Activated T-cell treated with anti-CD3 and anti-CD28 coated beads, Interleukin-2, amount 50 U/mL, for 4 hours (primary cell): ENCODE measurements at regions not wholly inside any gene's neighbourhood (a gene's known extent, or its start where the extent isn't known, plus 50 kb on each side); places are given as distances from the start of the nearest gene placed in this dataset.

Experiments used
- ATAC-seq, 2 donors: fragments of 200-7000 bp; cut with Tn5 transposase; one replicate each; pipeline ENCODE4 v1.10.0; 2021
- DNase-seq: peaks from one replicate; pipeline ENCODE4 v3.0.0-alpha.2; 2020
- H3K27me3 Mint-ChIP-seq: one replicate; pipeline ENCODE4 v1.8.0; 2021; ENCODE audit warnings: low read depth, mixed read lengths
- H3K36me3 Mint-ChIP-seq: one replicate; pipeline ENCODE4 v1.8.0; 2022; ENCODE audit warnings: mixed read lengths; ENCODE audit not compliant: insufficient read depth
- H3K4me1 Mint-ChIP-seq: one replicate; pipeline ENCODE4 v1.8.0; 2021; ENCODE audit warnings: low read depth, mixed read lengths
- H3K4me3 Mint-ChIP-seq: one replicate; pipeline ENCODE4 v1.8.0; 2021; ENCODE audit warnings: mild to moderate bottlenecking, moderate library complexity, mixed read lengths
- H3K9me3 Mint-ChIP-seq: one replicate; pipeline ENCODE4 v1.8.0; 2021; ENCODE audit warnings: mixed read lengths

DNA sequence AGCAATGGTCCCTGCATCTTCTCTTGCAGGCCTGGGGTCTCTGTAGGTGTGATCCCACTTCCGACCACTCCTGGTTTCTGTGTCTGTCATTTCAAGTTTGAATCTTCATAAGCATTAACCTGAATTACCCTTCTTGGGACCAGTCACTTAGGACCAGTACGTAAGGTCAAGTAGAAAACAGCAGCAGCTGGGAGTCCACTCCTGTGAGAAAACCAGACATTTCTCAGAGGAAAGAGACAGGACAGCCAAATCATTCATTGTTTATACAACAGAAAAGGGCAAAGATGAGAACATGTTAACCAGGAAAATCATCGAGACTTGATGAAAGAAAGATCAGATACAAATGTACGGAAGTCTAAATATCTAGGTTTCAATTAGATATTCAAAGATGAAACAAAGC, 163.0 kb downstream of the MREG start:
- Mint-ChIP-seq H3K4me3 (no peak overlapping the region), H3K4me1 (peaks cover 2% of the 10 kb centered on the region), H3K27me3 (peaks cover 2% of the 10 kb centered on the region), H3K9me3 (peaks cover 6% of the 10 kb centered on the region), H3K36me3 (no peaks in the 10 kb centered on the region)
- DNase-seq = no peak
- no peak for ATAC-seq

DNA sequence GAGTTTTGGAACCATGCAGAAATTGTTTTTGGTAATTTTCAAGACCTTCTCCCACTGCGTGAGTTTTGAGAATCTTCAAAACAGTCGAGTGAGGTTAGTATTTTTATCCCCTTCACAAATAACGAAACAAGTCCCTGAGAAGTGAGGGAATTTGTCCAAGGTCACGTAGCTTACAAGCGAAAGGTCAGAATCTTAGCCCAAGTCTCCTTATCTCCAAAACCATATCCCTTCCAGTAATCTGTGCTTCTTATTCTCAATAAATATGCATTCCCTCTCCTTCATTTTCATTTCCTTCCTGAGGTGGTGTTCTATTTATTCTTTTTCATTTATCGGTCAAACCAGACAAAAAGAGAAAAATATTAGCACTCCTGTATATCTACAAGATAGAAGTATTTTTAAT, 163.6 kb downstream of the MREG start:
- no peak for ATAC-seq
- H3K4me3 Mint-ChIP-seq = no peak overlapping the region
- peaks cover 2% of the 10 kb centered on the region for H3K27me3 Mint-ChIP-seq
- DNase-seq = no peak
- H3K36me3 Mint-ChIP-seq = no peaks in the 10 kb centered on the region
- H3K4me1 Mint-ChIP-seq = peaks cover 2% of the 10 kb centered on the region
- H3K9me3 Mint-ChIP-seq = peaks cover 6% of the 10 kb centered on the region

DNA sequence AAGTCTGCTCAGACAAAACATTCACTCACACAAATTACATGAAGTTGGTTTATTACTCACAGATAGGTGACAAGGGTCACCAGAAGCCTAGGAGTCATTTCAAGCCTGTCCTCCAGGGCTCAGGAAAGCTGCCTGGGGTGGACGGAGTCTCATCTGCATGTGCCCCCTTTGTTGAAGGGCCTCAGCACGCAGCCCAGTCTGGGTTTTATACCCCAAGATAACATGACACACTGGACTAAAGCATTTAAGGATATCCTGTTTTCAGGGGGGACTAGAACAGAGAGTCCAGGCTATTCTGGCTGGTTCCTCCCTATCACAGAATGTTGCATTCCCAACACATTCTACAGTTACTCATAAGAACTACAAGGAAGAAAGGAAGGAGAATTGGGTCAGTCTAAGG, 164.7 kb downstream of the MREG start:
- no peak for DNase-seq
- Mint-ChIP-seq H3K9me3 (peaks cover 2% of the 10 kb centered on the region), H3K4me3 (no peak overlapping the region), H3K36me3 (no peaks in the 10 kb centered on the region), H3K4me1 (peaks cover 2% of the 10 kb centered on the region), H3K27me3 (peaks cover 2% of the 10 kb centered on the region)
- ATAC-seq = no peak

DNA sequence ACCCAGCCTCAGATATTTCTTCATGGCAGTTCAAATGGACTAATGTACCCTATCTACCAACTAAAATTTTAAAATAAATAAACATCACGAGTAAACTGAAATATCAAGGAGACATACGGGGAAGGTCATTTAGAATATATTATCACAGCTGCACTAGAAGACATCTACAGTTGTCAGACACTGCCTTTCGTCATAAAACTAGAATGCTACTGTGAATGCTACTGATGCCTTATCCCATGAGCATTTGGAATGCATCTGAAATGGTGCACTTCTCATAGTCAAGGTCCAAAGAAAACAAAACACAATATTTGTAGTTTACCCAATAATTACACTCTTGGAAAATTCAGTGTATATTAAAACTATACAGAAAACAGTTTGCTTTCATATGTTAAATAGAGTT, 165.2 kb downstream of the MREG start:
- peaks cover 2% of the 10 kb centered on the region for H3K4me1 Mint-ChIP-seq
- H3K9me3 Mint-ChIP-seq = no peaks in the 10 kb centered on the region
- peaks cover 2% of the 10 kb centered on the region for H3K27me3 Mint-ChIP-seq
- no peak overlapping the region for H3K4me3 Mint-ChIP-seq
- DNase-seq = no peak
- ATAC-seq = no peak
- no peaks in the 10 kb centered on the region for H3K36me3 Mint-ChIP-seq

DNA sequence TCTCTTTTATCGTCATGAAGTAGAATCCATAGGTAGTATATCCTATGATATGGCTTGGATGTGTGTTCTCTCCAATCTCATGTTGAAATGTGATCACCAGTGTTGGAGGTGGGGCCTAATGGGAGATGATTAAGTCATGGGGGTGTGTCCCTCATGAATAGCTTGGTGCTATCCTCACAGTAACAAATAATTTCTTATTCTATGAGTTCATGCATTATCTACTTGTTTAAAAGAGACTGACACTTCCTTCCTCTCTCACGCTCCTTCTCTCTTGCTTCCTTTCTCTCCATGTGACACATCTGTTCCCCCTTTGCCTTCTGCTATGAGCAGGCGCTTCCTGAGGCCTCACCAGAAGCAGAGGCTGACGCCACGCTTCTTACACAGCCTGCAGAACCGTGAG, 165.6 kb downstream of the MREG start:
- Mint-ChIP-seq H3K27me3 (peaks cover 2% of the 10 kb centered on the region), H3K36me3 (no peaks in the 10 kb centered on the region), H3K4me1 (peaks cover 2% of the 10 kb centered on the region), H3K4me3 (no peak overlapping the region), H3K9me3 (no peaks in the 10 kb centered on the region)
- ATAC-seq = no peak
- DNase-seq = no peak

DNA sequence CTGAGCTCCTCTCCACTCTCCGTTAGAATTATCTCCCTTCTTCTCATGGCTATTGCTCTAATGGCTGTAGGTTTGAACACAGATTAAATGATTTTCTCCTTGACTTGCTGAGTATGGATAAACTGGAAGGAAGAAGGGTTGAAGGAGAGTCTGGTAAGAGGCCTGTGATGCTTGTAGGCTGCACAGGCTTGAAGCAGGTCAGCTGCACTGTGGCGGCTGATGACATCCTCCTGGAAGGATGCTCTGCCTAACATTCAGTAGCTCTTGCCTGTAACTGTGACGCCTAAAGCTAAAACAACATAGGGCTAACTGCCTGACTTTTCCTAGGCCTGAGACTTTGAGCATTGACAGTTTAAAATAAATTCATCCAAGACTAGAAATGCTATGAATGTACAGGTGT, 166.3 kb downstream of the MREG start:
- Mint-ChIP-seq H3K4me3 (no peak overlapping the region), H3K4me1 (peaks cover 2% of the 10 kb centered on the region), H3K9me3 (no peaks in the 10 kb centered on the region), H3K27me3 (peaks cover 2% of the 10 kb centered on the region), H3K36me3 (no peaks in the 10 kb centered on the region)
- ATAC-seq (no peak), DNase-seq (no peak)

DNA sequence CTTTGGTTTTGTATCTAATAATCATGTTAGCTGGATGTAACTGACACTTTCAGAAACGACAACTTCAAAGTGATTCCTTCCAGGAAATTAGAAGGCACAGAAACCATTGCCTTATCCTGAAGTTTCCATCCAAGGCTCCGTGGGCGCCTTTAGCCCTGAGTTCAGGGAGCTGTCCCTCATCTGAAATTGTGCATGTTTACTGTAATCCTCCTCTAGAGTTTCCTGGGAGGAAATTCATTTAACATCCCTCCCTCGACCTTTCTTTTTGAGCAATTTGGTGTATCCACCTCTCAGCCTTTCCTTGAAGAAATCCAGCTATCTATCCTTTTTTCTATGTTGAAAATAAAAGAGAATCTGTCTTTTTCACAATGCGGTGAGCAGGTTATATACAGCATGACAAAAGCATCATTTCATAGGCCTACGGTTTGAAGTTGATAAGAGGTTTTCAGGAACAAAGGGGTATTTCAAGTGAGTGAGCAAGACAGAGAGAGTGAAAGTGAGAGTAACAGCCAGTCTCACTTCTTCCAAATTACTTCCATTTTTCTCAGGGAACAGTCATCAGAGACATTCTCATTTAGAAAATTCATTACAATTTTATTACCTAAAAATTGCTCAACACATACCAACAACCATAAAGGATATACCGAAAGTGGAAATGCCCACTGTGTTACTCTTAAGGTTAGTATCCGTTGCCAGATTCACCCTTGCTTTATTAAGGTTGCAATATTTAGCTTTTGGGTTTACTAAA, 167.3 kb downstream of the MREG start:
- H3K27me3 Mint-ChIP-seq = peaks cover 2% of the 10 kb centered on the region
- DNase-seq (no peak), ATAC-seq (peak; percentile 43 to 80)
- H3K4me3 Mint-ChIP-seq = no peak overlapping the region
- H3K4me1 Mint-ChIP-seq = peaks cover 2% of the 10 kb centered on the region
- H3K9me3 Mint-ChIP-seq = no peaks in the 10 kb centered on the region
- H3K36me3 Mint-ChIP-seq = no peaks in the 10 kb centered on the region

DNA sequence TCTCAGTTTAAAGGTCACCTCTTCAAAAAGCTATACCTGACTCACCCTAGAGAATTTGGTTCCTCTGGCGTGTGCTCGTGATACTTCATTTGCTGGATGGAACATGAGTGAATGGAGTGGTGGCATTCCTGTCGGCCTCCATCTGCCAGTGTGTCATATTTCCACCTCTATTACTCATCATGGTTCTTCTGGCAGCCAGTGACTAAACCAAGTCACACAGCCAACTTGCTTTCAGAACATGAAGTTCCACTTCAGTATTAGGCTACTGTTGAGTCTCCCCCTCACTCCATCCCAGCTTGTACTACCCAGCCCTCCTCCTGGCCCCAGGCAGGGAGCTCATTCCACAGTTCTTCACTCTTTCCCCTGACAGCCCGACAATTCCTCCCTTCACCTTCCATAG, 169.8 kb downstream of the MREG start:
- Mint-ChIP-seq H3K4me3 (no peak overlapping the region), H3K36me3 (no peaks in the 10 kb centered on the region), H3K9me3 (no peaks in the 10 kb centered on the region), H3K27me3 (peaks cover 2% of the 10 kb centered on the region), H3K4me1 (peaks cover 2% of the 10 kb centered on the region)
- ATAC-seq (no peak), DNase-seq (no peak)

DNA sequence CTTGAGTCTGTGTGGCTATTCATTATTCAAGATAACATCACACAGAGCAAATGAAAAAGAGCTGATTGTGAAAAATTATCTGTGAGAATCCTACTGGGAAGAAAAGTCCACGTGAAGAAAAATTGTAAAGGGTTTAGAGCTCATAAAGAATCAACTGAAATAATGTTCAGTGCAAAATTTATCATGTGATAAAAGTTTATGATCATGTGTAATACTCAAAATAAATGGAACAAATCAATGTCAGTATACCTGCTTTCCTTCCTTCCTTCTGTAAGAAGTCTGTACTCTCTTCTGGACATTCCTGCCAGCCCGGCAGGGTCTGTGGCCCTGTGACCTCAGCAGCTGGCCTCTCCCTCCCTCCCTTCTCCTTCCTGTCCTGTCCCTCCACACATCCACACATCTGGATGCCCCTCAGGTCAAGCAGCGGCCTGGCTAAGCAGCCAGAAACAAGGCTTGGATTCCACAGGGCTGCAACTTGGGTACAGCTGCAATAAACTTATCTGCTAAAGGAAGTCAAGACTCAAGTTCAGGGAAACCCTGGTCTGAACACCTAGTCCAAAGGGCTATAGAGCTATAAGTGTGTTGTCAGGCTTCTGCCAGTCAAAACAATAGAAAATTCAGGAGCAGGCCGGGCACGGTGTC, 172.1 kb downstream of the MREG start:
- no peak overlapping the region for H3K4me3 Mint-ChIP-seq
- no peaks in the 10 kb centered on the region for H3K9me3 Mint-ChIP-seq
- DNase-seq = no peak
- H3K4me1 Mint-ChIP-seq = peaks cover 2% of the 10 kb centered on the region
- peaks cover 10% of the 10 kb centered on the region for H3K27me3 Mint-ChIP-seq
- ATAC-seq = no peak
- H3K36me3 Mint-ChIP-seq = no peaks in the 10 kb centered on the region

DNA sequence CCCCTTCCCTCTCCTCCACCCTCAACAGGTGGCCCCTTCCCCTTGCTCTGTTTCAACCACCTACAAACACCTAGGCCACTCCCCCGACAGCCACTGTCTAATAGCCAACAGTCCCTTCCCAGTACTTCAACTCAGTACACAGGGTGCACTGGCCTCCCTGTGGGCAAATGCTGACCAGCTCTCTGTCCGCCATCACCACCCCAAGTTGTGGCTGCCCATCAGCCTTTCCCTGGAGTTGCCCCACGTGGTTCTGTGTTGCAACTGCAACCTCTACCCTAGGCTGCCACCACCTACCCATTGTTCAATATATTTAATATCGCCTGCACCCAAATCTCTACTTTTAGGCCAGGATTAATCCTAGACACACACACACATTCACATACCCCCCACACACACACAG, 173.5 kb downstream of the MREG start:
- ATAC-seq (no peak), DNase-seq (no peak)
- H3K4me3 Mint-ChIP-seq = no peak overlapping the region
- H3K36me3 Mint-ChIP-seq = no peaks in the 10 kb centered on the region
- peaks cover 11% of the 10 kb centered on the region for H3K27me3 Mint-ChIP-seq
- no peaks in the 10 kb centered on the region for H3K9me3 Mint-ChIP-seq
- no peaks in the 10 kb centered on the region for H3K4me1 Mint-ChIP-seq

DNA sequence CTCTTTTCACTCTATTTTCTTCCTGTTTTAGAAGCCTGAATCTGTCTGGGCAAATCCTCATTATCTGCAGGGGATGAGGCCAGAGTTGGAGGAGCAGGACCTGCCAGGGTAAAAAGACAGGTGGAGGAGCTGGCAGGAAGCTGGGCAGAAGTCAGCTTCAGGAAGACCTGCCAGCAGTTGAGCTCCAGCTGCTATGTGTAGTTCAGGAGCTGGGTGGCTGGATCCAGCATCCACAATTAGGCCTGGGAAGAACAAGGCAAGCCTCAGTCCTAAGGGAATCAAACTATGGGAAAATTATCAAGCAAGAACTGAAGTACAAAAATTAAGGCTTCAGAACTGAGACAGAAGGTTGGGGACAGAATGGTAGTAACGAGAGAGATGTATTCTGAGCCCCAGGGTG, 174.0 kb downstream of the MREG start:
- ATAC-seq (no peak), DNase-seq (no peak)
- H3K36me3 Mint-ChIP-seq = no peaks in the 10 kb centered on the region
- peaks cover 11% of the 10 kb centered on the region for H3K27me3 Mint-ChIP-seq
- no peaks in the 10 kb centered on the region for H3K4me1 Mint-ChIP-seq
- no peaks in the 10 kb centered on the region for H3K9me3 Mint-ChIP-seq
- H3K4me3 Mint-ChIP-seq = no peak overlapping the region

DNA sequence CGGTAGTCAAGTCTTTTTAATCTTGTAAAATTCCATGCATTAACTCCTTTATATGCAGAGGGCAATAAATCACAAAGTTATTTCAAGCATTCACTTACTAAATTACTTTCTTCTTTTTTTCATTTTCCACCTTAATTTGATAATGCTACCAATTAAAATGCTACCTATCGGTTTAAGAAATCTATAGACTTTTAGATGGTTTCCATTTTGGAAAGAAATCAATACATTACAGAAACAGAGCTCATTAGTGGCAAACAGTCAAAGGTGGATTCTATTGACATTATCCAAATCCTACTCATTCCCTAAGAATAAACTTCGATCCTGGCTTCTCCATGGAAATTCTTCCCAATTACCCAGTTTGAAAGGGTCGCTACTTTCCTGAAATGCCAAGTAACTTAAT, 176.5 kb downstream of the MREG start:
- peaks cover 11% of the 10 kb centered on the region for H3K27me3 Mint-ChIP-seq
- DNase-seq (no peak), ATAC-seq (no peak)
- H3K9me3 Mint-ChIP-seq = no peaks in the 10 kb centered on the region
- H3K4me3 Mint-ChIP-seq = no peak overlapping the region
- H3K4me1 Mint-ChIP-seq = no peaks in the 10 kb centered on the region
- no peaks in the 10 kb centered on the region for H3K36me3 Mint-ChIP-seq

DNA sequence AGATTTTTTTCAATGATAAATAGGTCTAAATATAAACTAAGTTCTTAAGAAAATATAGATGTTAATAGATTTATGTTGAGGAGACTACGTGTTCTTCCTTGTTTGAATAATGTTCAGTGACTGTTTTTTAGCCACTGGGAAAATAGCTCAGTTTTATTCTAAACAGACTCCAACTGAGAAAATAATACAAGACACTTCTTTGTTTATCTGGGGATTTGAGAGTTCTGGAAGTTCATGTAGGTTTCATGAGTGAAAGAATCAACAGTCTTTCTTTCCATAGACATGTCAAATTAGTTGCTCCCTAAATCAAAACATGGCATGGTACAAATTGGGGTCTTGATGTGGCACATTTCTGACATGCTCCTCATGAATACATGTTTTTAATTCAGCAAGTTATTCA, 177.7 kb downstream of the MREG start:
- DNase-seq (no peak), ATAC-seq (no peak)
- H3K4me1 Mint-ChIP-seq = no peaks in the 10 kb centered on the region
- no peaks in the 10 kb centered on the region for H3K9me3 Mint-ChIP-seq
- no peaks in the 10 kb centered on the region for H3K36me3 Mint-ChIP-seq
- H3K27me3 Mint-ChIP-seq = peaks cover 11% of the 10 kb centered on the region
- H3K4me3 Mint-ChIP-seq = no peak overlapping the region

DNA sequence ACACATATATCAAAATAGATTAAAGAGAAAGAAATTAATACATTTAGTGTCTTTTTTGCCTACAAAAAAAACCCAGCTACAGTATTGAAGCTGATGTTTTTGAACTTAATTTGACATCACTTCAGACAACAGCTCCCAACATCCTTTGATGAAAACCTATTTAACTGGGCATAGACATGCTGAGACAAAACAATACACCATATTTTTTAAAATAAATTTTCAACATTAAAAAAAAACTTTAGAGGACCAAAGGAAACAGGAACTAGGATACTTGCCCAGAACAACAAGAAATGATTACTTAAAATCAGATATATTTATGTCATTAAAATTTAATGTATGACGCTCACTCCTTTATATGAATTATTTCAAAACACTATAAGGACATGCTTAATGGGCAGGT, 178.1 kb downstream of the MREG start:
- no peak for DNase-seq
- Mint-ChIP-seq H3K4me1 (no peaks in the 10 kb centered on the region), H3K9me3 (no peaks in the 10 kb centered on the region), H3K36me3 (no peaks in the 10 kb centered on the region), H3K27me3 (peaks cover 11% of the 10 kb centered on the region), H3K4me3 (no peak overlapping the region)
- no peak for ATAC-seq

DNA sequence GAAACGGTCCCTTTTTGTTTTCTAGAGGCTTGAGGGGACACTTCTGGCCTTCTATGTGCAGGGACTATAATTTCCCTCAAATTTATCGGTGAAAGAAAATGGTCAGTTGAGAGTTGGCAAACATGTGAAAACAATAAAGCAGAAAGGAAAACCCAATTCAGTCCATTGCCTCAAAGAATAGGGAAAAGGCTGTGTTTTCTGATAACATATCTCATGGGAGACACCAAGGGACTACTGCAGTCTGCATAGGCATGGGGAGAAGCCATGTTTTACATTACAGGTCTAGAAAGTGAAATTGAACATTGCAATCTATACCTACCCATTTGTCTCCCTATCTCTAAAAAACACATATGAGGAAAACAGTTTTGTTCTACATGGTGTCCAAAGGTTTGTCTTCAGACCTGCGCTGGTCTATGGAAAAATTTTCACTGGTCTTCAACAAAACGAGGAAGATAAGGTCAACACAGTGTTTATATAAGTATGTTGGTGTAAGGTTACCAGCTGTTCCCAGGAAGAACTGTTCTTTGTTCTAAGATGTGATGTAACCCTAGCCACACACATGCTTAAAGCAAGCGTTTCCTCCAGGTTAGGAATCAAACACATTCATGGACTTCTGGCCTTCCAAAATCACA, 179.7 kb downstream of the MREG start:
- Mint-ChIP-seq H3K9me3 (no peaks in the 10 kb centered on the region), H3K27me3 (peaks cover 11% of the 10 kb centered on the region), H3K4me1 (no peaks in the 10 kb centered on the region), H3K4me3 (no peak overlapping the region), H3K36me3 (no peaks in the 10 kb centered on the region)
- ATAC-seq = no peak
- DNase-seq = no peak
